GM12878 (cell line): ENCODE measurements at regions not wholly inside any gene's neighbourhood (a gene's known extent, or its start where the extent isn't known, plus 50 kb on each side); places are given as distances from the start of the nearest gene placed in this dataset.

Experiments
- ATAC-seq: fragments of 200-7000 bp; cut with Tn5 transposase; 3 replicates; pipeline ENCODE4 v1.9.1; 2020; ENCODE audit warnings: mild to moderate bottlenecking, moderate library complexity
- BruUV-seq: library from RNA; stranded (reverse); fragments of 400-500 nt; replicated peaks from 2 replicates; lab custom pipeline; 2021; lab: Mats Ljungman, UMichigan
- CTCF ChIA-PET: fragments of 300-600 bp; sonication (Branson Sonifier 250); formaldehyde crosslinking; extraction: SDS; loops from one replicate; lab custom pipeline; 2021; ENCODE audit warnings: inconsistent platforms; lab: Yijun Ruan, JAX
- POLR2A ChIA-PET: fragments of 350-600 bp; formaldehyde crosslinking; extraction: SDS; loops from one replicate; lab custom pipeline; 2021; ENCODE audit warnings: inconsistent platforms; lab: Charles Lee
- RAD21 ChIA-PET: fragments of 300-600 bp; sonication (Branson Sonifier 250); formaldehyde crosslinking; loops from one replicate; lab custom pipeline; 2023; ENCODE audit warnings: antibody characterized with exemption; ENCODE audit not compliant: unreplicated experiment; lab: Charles Lee
- SMC1A ChIA-PET: fragments of 300-600 bp; sonication (Branson Sonifier 250); formaldehyde crosslinking; loops from one replicate; lab custom pipeline; 2023; ENCODE audit not compliant: unreplicated experiment, uncharacterized antibody; lab: Charles Lee
- DNase-seq: peaks from one replicate; pipeline ENCODE4 v3.0.0-alpha.2; 2011; ENCODE audit warnings: low read depth, low spot score
- FAIRE-seq: peaks from 3 replicates; lab custom pipeline; 2011; peaks lifted over from hg19 to GRCh38; lab: Jason Lieb, UNC
- H2AFZ ChIP-seq: 2 replicates; pipeline ENCODE4 v1.6.0; 2011; ENCODE audit warnings: low read depth, low read length, control low read depth; ENCODE audit not compliant: control insufficient read depth
- H3K27ac ChIP-seq: 2 replicates; pipeline ENCODE4 v1.5.1; 2011; ENCODE audit warnings: control low read depth; ENCODE audit not compliant: control insufficient read depth, insufficient read depth
- H3K27me3 ChIP-seq, 2 experiments: replicated peaks in 1 of 2; 2 replicates each; pipeline versions ENCODE4 v1.6.0 to v1.6.1; 2011; ENCODE audit warnings: low read length in 1 of 2; ENCODE audit not compliant: control insufficient read depth in 2 of 2, insufficient read depth in 2 of 2
- H3K36me3 ChIP-seq, 2 experiments: 2 replicates each; pipeline ENCODE4 v1.5.1; 2011; ENCODE audit warnings: low read length in 1 of 2; ENCODE audit not compliant: control insufficient read depth in 2 of 2, insufficient read depth in 2 of 2
- H3K4me1 ChIP-seq: 2 replicates; pipeline ENCODE4 v1.6.1; 2011; ENCODE audit warnings: mild to moderate bottlenecking, low read length, moderate library complexity, mixed read lengths; ENCODE audit not compliant: control insufficient read depth, insufficient read depth
- H3K4me2 ChIP-seq: 2 replicates; pipeline ENCODE4 v1.6.0; 2011; ENCODE audit warnings: control low read depth; ENCODE audit not compliant: control insufficient read depth, insufficient read depth
- H3K4me3 ChIP-seq: fragments of 200-600 bp; sonication (generic); 2 replicates; pipeline ENCODE4 v1.5.1; 2016
- H3K79me2 ChIP-seq: 2 replicates; pipeline ENCODE4 v1.6.0; 2011; ENCODE audit warnings: low read length; ENCODE audit not compliant: control insufficient read depth, insufficient read depth
- H3K9ac ChIP-seq: 2 replicates; pipeline ENCODE4 v1.8.0; 2011; ENCODE audit warnings: low read length, control low read depth, mixed read lengths; ENCODE audit not compliant: control insufficient read depth, insufficient read depth
- H3K9me3 ChIP-seq: replicated peaks from 3 replicates; pipeline ENCODE4 v1.5.1; 2011; ENCODE audit warnings: mild to moderate bottlenecking, low read length; ENCODE audit not compliant: control insufficient read depth, insufficient read depth
- H4K20me1 ChIP-seq: 2 replicates; pipeline ENCODE4 v1.6.0; 2011; ENCODE audit not compliant: control insufficient read depth, insufficient read depth
- CREM ChIP-seq: IDR thresholded peaks from 2 replicates; pipeline ENCODE4 v1.6.1; 2014; ENCODE audit warnings: antibody characterized with exemption, low read depth
- EP300 ChIP-seq, 2 experiments: fragments of 150-350 bp in 1 of 2; IDR thresholded peaks; 2 replicates each; pipeline ENCODE4 v1.6.1; 2011 to 2012; ENCODE audit warnings: low read depth in 2 of 2, low read length in 2 of 2, borderline replicate concordance in 1 of 2, improper control_type of control experiment in 1 of 2, inconsistent platforms in 1 of 2; ENCODE audit not compliant: control insufficient read depth in 1 of 2
- HDAC2 ChIP-seq: fragments of 200-600 bp; sonication (generic); IDR thresholded peaks from 2 replicates; pipeline ENCODE4 v1.6.1; 2017
- LARP7 ChIP-seq: fragments of 450-650 bp; IDR thresholded peaks from 2 replicates; pipeline ENCODE4 v1.6.1; 2017; ENCODE audit warnings: mild to moderate bottlenecking
- RAD51 ChIP-seq: fragments of 450-650 bp; IDR thresholded peaks from 2 replicates; pipeline ENCODE4 v1.6.1; 2016; ENCODE audit warnings: moderate library complexity, mild to moderate bottlenecking, inconsistent platforms
- RCOR1 ChIP-seq: conservative IDR thresholded peaks from 2 replicates; pipeline ENCODE4 v1.6.1; 2012; ENCODE audit warnings: low read depth, low read length, improper control_type of control experiment
- SREBF2 ChIP-seq: IDR thresholded peaks from 2 replicates; pipeline ENCODE4 v1.6.1; 2012; ENCODE audit warnings: mild to moderate bottlenecking, low read length
- STAT3 ChIP-seq: IDR thresholded peaks from 2 replicates; pipeline ENCODE4 v1.6.1; 2011; ENCODE audit warnings: low read depth, low read length, improper control_type of control experiment
- TBL1XR1 ChIP-seq: IDR thresholded peaks from 2 replicates; pipeline ENCODE4 v1.6.1; 2012; ENCODE audit warnings: low read depth, low read length, improper control_type of control experiment
- YBX1 ChIP-seq: fragments of 450-650 bp; IDR thresholded peaks from 2 replicates; pipeline ENCODE4 v1.6.1; 2016; ENCODE audit warnings: antibody characterized with exemption
- WGBS: methylation state at CpG from one replicate; pipeline ENCODE4 v1.1.6; 2016; ENCODE audit warnings: low lambda C conversion rate; ENCODE audit not compliant: insufficient replicate concordance, insufficient coverage; ENCODE audit errors: missing lambda C conversion rate; 5-methylcytosine and 5-hydroxymethylcytosine counted together
- in situ Hi-C: fragments of 300-500 bp; cut with MboI; formaldehyde crosslinking; loops from 9 replicates; pipeline ENCODE4 v1.14.3; 2018; ENCODE audit warnings: mixed read lengths
- intact Hi-C: fragments of 100-400 bp; cut with micrococcal nuclease; formaldehyde crosslinking; loops from one replicate; pipeline ENCODE4 v1.14.2; 2022; ENCODE audit not compliant: unreplicated experiment
- TF ChIP-seq, protein P1 (sequence below): fragments of 450-650 bp; IDR thresholded peaks from 2 replicates; pipeline ENCODE4 v1.6.1; 2017; ENCODE audit warnings: borderline replicate concordance
- TF ChIP-seq, protein P2 (sequence below): IDR thresholded peaks from 2 replicates; pipeline ENCODE4 v1.6.1; 2012; ENCODE audit warnings: improper control_type of control experiment, low read depth, low read length; ENCODE audit not compliant: insufficient replicate concordance
- TF ChIP-seq, protein P3 (sequence below): fragments of 450-650 bp; formaldehyde crosslinking; IDR thresholded peaks from 2 replicates; pipeline ENCODE4 v1.4.0; 2020; ENCODE audit warnings: mild to moderate bottlenecking, moderate library complexity

DNA sequence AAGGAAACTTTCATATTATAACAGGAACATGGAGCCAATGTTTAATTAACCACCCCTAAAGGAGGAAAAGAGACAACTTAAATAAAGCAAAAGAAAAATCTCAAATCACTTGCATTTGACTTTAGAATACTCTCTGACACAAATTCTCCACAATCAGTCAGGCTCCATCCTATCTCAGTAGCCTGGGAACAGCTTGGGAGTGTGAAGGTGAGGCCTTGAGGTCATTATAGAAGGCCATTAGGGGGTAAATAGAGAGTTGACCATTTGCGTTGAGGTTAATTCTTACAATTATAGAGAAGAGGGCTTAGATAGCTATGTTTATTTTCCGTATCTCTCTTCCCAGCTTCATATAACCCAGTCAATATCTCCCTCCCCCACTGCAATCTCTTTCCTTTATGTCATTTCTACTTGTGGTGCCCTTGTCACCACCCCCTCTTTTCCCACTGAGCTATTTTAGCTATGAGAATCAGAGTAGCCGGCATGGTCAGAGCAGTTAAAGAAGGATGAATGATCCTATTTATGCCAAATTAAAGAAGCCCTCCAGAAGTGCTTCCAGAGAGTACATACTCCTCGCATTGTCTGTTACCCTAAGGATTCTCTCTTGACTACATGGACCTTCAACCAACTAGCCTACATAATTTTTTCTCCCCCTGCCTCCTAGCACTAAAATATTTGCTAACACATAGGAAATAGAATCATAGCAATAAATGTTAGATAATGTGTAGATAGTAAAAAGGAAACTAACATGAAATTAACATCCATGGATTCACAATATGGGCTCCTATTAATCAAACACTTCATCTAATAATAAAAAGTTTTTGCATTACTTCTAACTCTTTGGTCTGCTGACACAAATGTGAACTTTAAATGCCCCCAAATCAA lies 135.2 kb upstream of the KRR1 start:
- Histone ChIP-seq H3K27ac (no peak overlapping the region), H3K4me3 (no peak overlapping the region), H3K9ac (no peak overlapping the region), H3K9me3 (no peaks in the 10 kb centered on the region), H3K36me3 (no peaks in the 10 kb centered on the region), H3K79me2 (no peaks in the 10 kb centered on the region), H2AFZ (no peak overlapping the region), H3K4me1 (peaks cover 9% of the 10 kb centered on the region), H3K4me2 (no peak overlapping the region), H4K20me1 (no peaks in the 10 kb centered on the region), H3K27me3 (no peaks in the 10 kb centered on the region)
- ChIA-PET SMC1A (interaction anchor here (0.5 to 10.4 kb wide), 10 partner anchors 13 to 420 kb away, joined by 3 to 100 read pairs (median 5); partner anchors contain the start of gene PHLDA1), CTCF (interaction anchor here (1.0 to 1.4 kb wide), 3 partner anchors 21 to 170 kb away, joined by 3 to 4 read pairs (median 3); no protein-coding TSS in a partner anchor), RAD21 (interaction anchor here (0.5 kb wide), 1 partner anchor 25 kb away, joined by 4 read pairs; no protein-coding TSS in a partner anchor), POLR2A (no interaction called here)
- intact Hi-C loops (loop anchor here (10.0 kb wide), 1 partner anchor 288 kb away; no protein-coding TSS in a partner anchor), in situ Hi-C loops (no loop called here)
- ATAC-seq, result no peak
- BruUV-seq, result no TSS peak
- 67% methylated on average over 4 of the region's 4 CpGs for WGBS
- no peak for DNase-seq
- FAIRE-seq, result no peak
- TF ChIP-seq, protein P1, sequence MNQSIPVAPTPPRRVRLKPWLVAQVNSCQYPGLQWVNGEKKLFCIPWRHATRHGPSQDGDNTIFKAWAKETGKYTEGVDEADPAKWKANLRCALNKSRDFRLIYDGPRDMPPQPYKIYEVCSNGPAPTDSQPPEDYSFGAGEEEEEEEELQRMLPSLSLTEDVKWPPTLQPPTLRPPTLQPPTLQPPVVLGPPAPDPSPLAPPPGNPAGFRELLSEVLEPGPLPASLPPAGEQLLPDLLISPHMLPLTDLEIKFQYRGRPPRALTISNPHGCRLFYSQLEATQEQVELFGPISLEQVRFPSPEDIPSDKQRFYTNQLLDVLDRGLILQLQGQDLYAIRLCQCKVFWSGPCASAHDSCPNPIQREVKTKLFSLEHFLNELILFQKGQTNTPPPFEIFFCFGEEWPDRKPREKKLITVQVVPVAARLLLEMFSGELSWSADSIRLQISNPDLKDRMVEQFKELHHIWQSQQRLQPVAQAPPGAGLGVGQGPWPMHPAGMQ, result no peak
- TF ChIP-seq, protein P2, sequence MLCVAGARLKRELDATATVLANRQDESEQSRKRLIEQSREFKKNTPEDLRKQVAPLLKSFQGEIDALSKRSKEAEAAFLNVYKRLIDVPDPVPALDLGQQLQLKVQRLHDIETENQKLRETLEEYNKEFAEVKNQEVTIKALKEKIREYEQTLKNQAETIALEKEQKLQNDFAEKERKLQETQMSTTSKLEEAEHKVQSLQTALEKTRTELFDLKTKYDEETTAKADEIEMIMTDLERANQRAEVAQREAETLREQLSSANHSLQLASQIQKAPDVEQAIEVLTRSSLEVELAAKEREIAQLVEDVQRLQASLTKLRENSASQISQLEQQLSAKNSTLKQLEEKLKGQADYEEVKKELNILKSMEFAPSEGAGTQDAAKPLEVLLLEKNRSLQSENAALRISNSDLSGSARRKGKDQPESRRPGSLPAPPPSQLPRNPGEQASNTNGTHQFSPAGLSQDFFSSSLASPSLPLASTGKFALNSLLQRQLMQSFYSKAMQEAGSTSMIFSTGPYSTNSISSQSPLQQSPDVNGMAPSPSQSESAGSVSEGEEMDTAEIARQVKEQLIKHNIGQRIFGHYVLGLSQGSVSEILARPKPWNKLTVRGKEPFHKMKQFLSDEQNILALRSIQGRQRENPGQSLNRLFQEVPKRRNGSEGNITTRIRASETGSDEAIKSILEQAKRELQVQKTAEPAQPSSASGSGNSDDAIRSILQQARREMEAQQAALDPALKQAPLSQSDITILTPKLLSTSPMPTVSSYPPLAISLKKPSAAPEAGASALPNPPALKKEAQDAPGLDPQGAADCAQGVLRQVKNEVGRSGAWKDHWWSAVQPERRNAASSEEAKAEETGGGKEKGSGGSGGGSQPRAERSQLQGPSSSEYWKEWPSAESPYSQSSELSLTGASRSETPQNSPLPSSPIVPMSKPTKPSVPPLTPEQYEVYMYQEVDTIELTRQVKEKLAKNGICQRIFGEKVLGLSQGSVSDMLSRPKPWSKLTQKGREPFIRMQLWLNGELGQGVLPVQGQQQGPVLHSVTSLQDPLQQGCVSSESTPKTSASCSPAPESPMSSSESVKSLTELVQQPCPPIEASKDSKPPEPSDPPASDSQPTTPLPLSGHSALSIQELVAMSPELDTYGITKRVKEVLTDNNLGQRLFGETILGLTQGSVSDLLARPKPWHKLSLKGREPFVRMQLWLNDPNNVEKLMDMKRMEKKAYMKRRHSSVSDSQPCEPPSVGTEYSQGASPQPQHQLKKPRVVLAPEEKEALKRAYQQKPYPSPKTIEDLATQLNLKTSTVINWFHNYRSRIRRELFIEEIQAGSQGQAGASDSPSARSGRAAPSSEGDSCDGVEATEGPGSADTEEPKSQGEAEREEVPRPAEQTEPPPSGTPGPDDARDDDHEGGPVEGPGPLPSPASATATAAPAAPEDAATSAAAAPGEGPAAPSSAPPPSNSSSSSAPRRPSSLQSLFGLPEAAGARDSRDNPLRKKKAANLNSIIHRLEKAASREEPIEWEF, result no peak
- TF ChIP-seq RCOR1 (no peak), SREBF2 (no peak), HDAC2 (no peak), LARP7 (no peak), EP300 (IDR thresholded peaks at IDR 0.05; ENCODE audit: borderline replicate concordance in 1 of 2, control insufficient read depth in 1 of 2, low read depth in 2 of 2, low read length in 2 of 2) (no peak), STAT3 (no peak), CREM (no peak), RAD51 (no peak), TBL1XR1 (no peak), YBX1 (no peak)
- TF ChIP-seq, protein P3, sequence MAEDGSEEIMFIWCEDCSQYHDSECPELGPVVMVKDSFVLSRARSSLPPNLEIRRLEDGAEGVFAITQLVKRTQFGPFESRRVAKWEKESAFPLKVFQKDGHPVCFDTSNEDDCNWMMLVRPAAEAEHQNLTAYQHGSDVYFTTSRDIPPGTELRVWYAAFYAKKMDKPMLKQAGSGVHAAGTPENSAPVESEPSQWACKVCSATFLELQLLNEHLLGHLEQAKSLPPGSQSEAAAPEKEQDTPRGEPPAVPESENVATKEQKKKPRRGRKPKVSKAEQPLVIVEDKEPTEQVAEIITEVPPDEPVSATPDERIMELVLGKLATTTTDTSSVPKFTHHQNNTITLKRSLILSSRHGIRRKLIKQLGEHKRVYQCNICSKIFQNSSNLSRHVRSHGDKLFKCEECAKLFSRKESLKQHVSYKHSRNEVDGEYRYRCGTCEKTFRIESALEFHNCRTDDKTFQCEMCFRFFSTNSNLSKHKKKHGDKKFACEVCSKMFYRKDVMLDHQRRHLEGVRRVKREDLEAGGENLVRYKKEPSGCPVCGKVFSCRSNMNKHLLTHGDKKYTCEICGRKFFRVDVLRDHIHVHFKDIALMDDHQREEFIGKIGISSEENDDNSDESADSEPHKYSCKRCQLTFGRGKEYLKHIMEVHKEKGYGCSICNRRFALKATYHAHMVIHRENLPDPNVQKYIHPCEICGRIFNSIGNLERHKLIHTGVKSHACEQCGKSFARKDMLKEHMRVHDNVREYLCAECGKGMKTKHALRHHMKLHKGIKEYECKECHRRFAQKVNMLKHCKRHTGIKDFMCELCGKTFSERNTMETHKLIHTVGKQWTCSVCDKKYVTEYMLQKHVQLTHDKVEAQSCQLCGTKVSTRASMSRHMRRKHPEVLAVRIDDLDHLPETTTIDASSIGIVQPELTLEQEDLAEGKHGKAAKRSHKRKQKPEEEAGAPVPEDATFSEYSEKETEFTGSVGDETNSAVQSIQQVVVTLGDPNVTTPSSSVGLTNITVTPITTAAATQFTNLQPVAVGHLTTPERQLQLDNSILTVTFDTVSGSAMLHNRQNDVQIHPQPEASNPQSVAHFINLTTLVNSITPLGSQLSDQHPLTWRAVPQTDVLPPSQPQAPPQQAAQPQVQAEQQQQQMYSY (CRISPR knock-in tag), result no peak
